Mucosa of descending colon (tissue), 3 donors: ENCODE measurements at regions not wholly inside any gene's neighbourhood (a gene's known extent, or its start where the extent isn't known, plus 50 kb on each side); places are given as distances from the start of the nearest gene placed in this dataset.
A peak's percentile ranks its signal among the peaks of the same experiment; 100 is the strongest.

Experiments used
- ATAC-seq: fragments of 200-7000 bp; cut with Tn5 transposase; one replicate; pipeline ENCODE4 v1.9.1; 2020; ENCODE audit warnings: mild to moderate bottlenecking, moderate library complexity
- DNase-seq, 3 donors: peaks; one replicate each; pipeline ENCODE4 v3.0.0-alpha.2; 2020
- H3K36me3 ChIP-seq: fragments of 200-600 bp; one replicate; pipeline ENCODE4 v1.8.0; 2021; ENCODE audit warnings: low read depth, mild to moderate bottlenecking
- H3K4me1 ChIP-seq: fragments of 200-600 bp; one replicate; pipeline ENCODE4 v1.8.0; 2021; ENCODE audit warnings: low read depth, mild to moderate bottlenecking
- H3K4me3 ChIP-seq: fragments of 200-600 bp; one replicate; pipeline ENCODE4 v1.8.0; 2021; ENCODE audit warnings: mild to moderate bottlenecking
- H3K9me3 ChIP-seq: fragments of 200-600 bp; one replicate; pipeline ENCODE4 v1.8.0; 2021; ENCODE audit warnings: mild to moderate bottlenecking
- CTCF ChIP-seq: fragments of 200-600 bp; IDR thresholded peaks from one replicate; pipeline ENCODE4 v1.8.0; 2022; ENCODE audit warnings: antibody characterized with exemption, mild to moderate bottlenecking
- intact Hi-C, 2 donors: fragments of 100-400 bp; cut with DNase I in 1 of 2; cut with micrococcal nuclease in 1 of 2; formaldehyde crosslinking; loops; one replicate each; pipeline versions ENCODE4 v1.11.0 to v1.11.1; 2022; cut with DNase I, micrococcal nuclease
- donor health status: DM: no; HTN: no; CAD: no; lungs with moderate emphysema.
- donor health status: DM: no; HTN: no; CAD: no.
- donor health status: DM: no; HTN: yes; CAD: no.

- peak; percentile 14 for ATAC-seq
- no peak overlapping the region for H3K4me3 ChIP-seq
- DNase-seq: no peak
- peaks cover 4% of the 10 kb centered on the region for H3K4me1 ChIP-seq
- H3K9me3 ChIP-seq: no peaks in the 10 kb centered on the region
- intact Hi-C loops: no loop called here
- H3K36me3 ChIP-seq: no peaks in the 10 kb centered on the region
- TF ChIP-seq CTCF: no peak
These were observed 146.1 kb upstream of the NOL4 start for GRCh38 chr18:34370704-34371395.

DNA sequence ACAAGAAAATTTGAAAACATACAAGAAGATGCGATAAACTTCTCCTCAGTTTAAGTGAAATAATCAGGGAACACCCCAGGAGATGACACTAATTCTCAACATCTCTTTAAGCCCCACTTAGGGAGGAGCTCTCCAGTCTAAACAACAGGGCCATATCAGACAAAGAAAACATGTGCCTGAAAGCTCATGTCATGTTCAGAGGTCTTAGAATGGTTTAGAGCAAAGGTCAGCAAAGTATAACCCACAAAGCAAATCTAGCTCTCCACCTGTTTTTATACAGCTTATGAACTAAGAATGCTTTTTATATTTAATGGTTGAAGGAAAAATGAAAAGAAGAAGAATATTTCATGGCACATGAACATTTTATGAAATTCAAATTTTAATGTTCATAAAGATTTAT, 155.6 kb upstream of the NOL4 start:
- H3K4me3 ChIP-seq: no peak overlapping the region
- intact Hi-C loops: no loop called here
- no peak for TF ChIP-seq CTCF
- no peak for ATAC-seq
- H3K4me1 ChIP-seq: no peaks in the 10 kb centered on the region
- no peak for DNase-seq
- no peaks in the 10 kb centered on the region for H3K36me3 ChIP-seq
- no peaks in the 10 kb centered on the region for H3K9me3 ChIP-seq

DNA sequence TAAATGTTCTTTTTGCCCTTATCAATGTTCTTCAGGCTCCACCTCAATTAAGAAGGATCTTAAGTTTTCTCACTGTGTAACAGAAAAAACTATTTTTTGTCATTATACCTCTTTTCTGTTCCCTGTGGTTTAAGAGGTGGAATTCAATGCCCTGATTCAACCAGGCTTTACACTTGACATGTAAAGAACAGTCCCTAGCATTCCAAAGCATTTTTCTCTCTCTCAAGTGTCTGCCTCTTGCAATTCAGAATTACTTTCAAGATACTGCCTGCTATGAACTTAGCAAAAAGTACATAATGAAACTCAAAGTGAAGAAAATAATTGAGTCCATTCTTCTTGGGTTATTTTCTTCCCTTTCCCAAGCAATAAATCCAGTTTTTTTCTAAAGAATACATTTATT, 160.6 kb upstream of the NOL4 start:
- Histone ChIP-seq H3K36me3 (no peaks in the 10 kb centered on the region), H3K4me3 (no peak overlapping the region), H3K4me1 (no peaks in the 10 kb centered on the region), H3K9me3 (no peaks in the 10 kb centered on the region)
- intact Hi-C loops: no loop called here
- no peak for ATAC-seq
- TF ChIP-seq CTCF: no peak
- no peak for DNase-seq

DNA sequence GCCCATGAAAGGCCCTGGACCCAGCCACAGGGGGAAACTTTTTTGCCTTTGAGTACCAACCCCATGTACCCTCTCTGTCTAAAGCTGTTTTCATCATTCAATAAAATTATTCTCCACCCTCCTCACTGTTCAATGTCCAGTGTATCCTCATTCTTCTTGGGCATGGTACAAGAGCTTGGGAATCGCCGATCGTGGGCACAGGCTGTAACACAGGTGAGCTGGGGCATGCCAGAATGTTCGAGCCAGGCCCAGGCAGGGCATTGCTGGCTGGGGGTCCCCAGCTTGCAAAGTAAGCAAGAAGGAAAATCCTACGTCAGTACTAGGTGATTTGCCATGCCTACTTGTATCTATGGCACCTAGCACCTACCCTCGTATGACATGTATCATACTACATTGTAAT, 162.1 kb upstream of the NOL4 start:
- H3K9me3 ChIP-seq: no peaks in the 10 kb centered on the region
- intact Hi-C loops: no loop called here

GRCh38 chr18:34397286-34397896, 172.7 kb upstream of the NOL4 start:
- Histone ChIP-seq H3K9me3 (no peaks in the 10 kb centered on the region), H3K36me3 (no peaks in the 10 kb centered on the region), H3K4me3 (no peak overlapping the region), H3K4me1 (no peaks in the 10 kb centered on the region)
- DNase-seq (no peak), ATAC-seq (peak; percentile 20)
- no peak for TF ChIP-seq CTCF
- intact Hi-C loops: no loop called here

More for the DNA sequence above, 162.1 kb upstream of the NOL4 start:
- no peak overlapping the region for H3K4me3 ChIP-seq
- no peaks in the 10 kb centered on the region for H3K36me3 ChIP-seq
- no peak for DNase-seq
- TF ChIP-seq CTCF: no peak
- H3K4me1 ChIP-seq: no peaks in the 10 kb centered on the region
- no peak for ATAC-seq
